Parathyroid adenoma (tissue), 2 donors: ENCODE measurements at regions not wholly inside any gene's neighbourhood (a gene's known extent, or its start where the extent isn't known, plus 50 kb on each side); places are given as distances from the start of the nearest gene placed in this dataset.

ENCODE experiments used
- H2AFZ ChIP-seq: fragments of 300-600 bp; sonication (generic); one replicate; pipeline ENCODE4 v1.7.0; 2017; ENCODE audit warnings: antibody characterized with exemption, mild to moderate bottlenecking
- H3K27ac ChIP-seq: fragments of 300-600 bp; sonication (generic); one replicate; pipeline ENCODE4 v1.7.0; 2017
- H3K27me3 ChIP-seq: fragments of 300-600 bp; sonication (generic); one replicate; pipeline ENCODE4 v1.7.0; 2017; ENCODE audit warnings: low read length; ENCODE audit not compliant: control insufficient read depth, insufficient read depth
- H3K36me3 ChIP-seq: fragments of 300-600 bp; sonication (generic); one replicate; pipeline ENCODE4 v1.7.0; 2017; ENCODE audit warnings: low read length; ENCODE audit not compliant: control insufficient read depth, insufficient read depth
- H3K4me1 ChIP-seq: fragments of 300-600 bp; sonication (generic); one replicate; pipeline ENCODE4 v1.7.0; 2017; ENCODE audit warnings: control low read depth
- H3K4me2 ChIP-seq: fragments of 300-600 bp; sonication (generic); one replicate; pipeline ENCODE4 v1.7.0; 2017; ENCODE audit warnings: low read length
- H3K4me3 ChIP-seq: fragments of 300-600 bp; sonication (generic); one replicate; pipeline ENCODE4 v1.7.0; 2017; ENCODE audit warnings: low read depth, low read length
- H3K79me2 ChIP-seq: fragments of 300-600 bp; sonication (generic); one replicate; pipeline ENCODE4 v1.7.0; 2017; ENCODE audit warnings: control low read depth
- H3K9ac ChIP-seq: fragments of 300-600 bp; sonication (generic); one replicate; pipeline ENCODE4 v1.7.0; 2017; ENCODE audit warnings: mild to moderate bottlenecking
- H3K9me3 ChIP-seq: fragments of 300-600 bp; sonication (generic); one replicate; pipeline ENCODE4 v1.7.0; 2017; ENCODE audit warnings: low read length; ENCODE audit not compliant: control insufficient read depth
- CTCF ChIP-seq: fragments of 300-600 bp; sonication (generic); IDR thresholded peaks from one replicate; pipeline ENCODE4 v1.7.0; 2017; ENCODE audit warnings: antibody characterized with exemption, mild to moderate bottlenecking
- donor health status: primary hyperparathyroidism.

- no peak overlapping the region for H3K4me3 ChIP-seq
- no peak overlapping the region for H3K4me2 ChIP-seq
- H3K9me3 ChIP-seq, result no peaks in the 10 kb centered on the region
- no peak overlapping the region for H3K27ac ChIP-seq
- no peaks in the 10 kb centered on the region for H3K79me2 ChIP-seq
- H2AFZ ChIP-seq, result no peak overlapping the region
- no peak for TF ChIP-seq CTCF
- no peak overlapping the region for H3K9ac ChIP-seq
- H3K36me3 ChIP-seq, result no peaks in the 10 kb centered on the region
- H3K27me3 ChIP-seq, result no peaks in the 10 kb centered on the region
- no peaks in the 10 kb centered on the region for H3K4me1 ChIP-seq
These were observed 613.4 kb downstream of the AACS start for GRCh38 chr12:125678589-125678993.

GRCh38 chr12:125683748-125684381, 618.6 kb downstream of the AACS start:
- Histone ChIP-seq H3K79me2 (no peaks in the 10 kb centered on the region), H3K4me1 (no peaks in the 10 kb centered on the region), H3K27ac (no peak overlapping the region), H3K36me3 (no peaks in the 10 kb centered on the region), H3K27me3 (no peaks in the 10 kb centered on the region), H3K9ac (no peak overlapping the region), H2AFZ (no peak overlapping the region), H3K9me3 (no peaks in the 10 kb centered on the region), H3K4me2 (no peak overlapping the region), H3K4me3 (no peak overlapping the region)
- no peak for TF ChIP-seq CTCF

GRCh38 chr12:125684968-125685790, 619.9 kb downstream of the AACS start:
- Histone ChIP-seq H3K9ac (no peak overlapping the region), H3K36me3 (no peaks in the 10 kb centered on the region), H3K9me3 (no peaks in the 10 kb centered on the region), H3K27me3 (no peaks in the 10 kb centered on the region), H3K79me2 (no peaks in the 10 kb centered on the region), H3K4me2 (no peak overlapping the region), H3K4me1 (no peaks in the 10 kb centered on the region), H2AFZ (no peak overlapping the region), H3K27ac (no peak overlapping the region), H3K4me3 (no peak overlapping the region)
- TF ChIP-seq CTCF, result no peak

GRCh38 chr12:125685915-125686314, 620.7 kb downstream of the AACS start:
- Histone ChIP-seq H3K27me3 (no peaks in the 10 kb centered on the region), H3K4me3 (no peak overlapping the region)

More at GRCh38 chr12:125685915-125686314, 620.7 kb downstream of the AACS start:
- H3K27ac ChIP-seq, result no peak overlapping the region
- no peaks in the 10 kb centered on the region for H3K36me3 ChIP-seq
- no peaks in the 10 kb centered on the region for H3K9me3 ChIP-seq
- TF ChIP-seq CTCF, result no peak
- H3K4me2 ChIP-seq, result no peak overlapping the region
- H3K9ac ChIP-seq, result no peak overlapping the region
- H2AFZ ChIP-seq, result no peak overlapping the region
- no peaks in the 10 kb centered on the region for H3K4me1 ChIP-seq
- no peaks in the 10 kb centered on the region for H3K79me2 ChIP-seq
